Right ventricle myocardium inferior (tissue), 1 donor: ENCODE measurements at regions not wholly inside any gene's neighbourhood (a gene's known extent, or its start where the extent isn't known, plus 50 kb on each side); places are given as distances from the start of the nearest gene placed in this dataset.
"Not testable (repeated sequence)": the region's sequence is repeated elsewhere in the genome, so short reads cannot be mapped to it uniquely, and the experiment has no call there.

Experiments
- ATAC-seq: fragments of 200-7000 bp; cut with Tn5 transposase; one replicate; pipeline ENCODE4 v1.9.1; 2020; ENCODE audit warnings: mild to moderate bottlenecking, moderate library complexity
- DNase-seq: peaks from one replicate; pipeline ENCODE4 v3.0.0; 2021; ENCODE audit errors: missing footprints
- intact Hi-C: fragments of 100-400 bp; cut with DNase I; formaldehyde crosslinking; loops from one replicate; pipeline ENCODE4 v1.11.0; 2022
- donor health status: DM: no; HTN: yes; CAD: no; lungs with severe emphysema.

DNA sequence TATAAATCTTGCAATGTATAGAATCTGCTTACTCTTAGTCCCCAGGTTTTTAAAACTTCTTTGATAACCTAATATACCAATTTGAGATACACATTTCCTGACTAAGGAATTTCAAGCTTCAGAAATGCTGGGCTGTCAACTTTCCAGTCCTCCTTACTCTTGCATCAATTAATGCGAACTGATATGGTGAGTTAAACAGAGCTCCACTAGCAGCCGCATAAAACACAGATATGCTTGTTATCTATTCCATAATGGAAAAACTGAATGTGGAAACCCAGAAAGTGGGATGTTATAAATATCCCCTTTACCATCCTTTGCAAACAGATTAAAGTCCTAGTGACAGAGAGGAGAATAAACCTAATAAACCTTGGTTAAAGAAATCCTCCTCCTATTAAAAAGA, 1913.7 kb downstream of the STIM2 start:
- intact Hi-C loops, result no loop called here
- DNase-seq (no peak), ATAC-seq (no peak)

GRCh38 chr4:28776004-28776403, 1915.4 kb downstream of the STIM2 start:
- DNase-seq, result no peak
- ATAC-seq, result no peak
- intact Hi-C loops, result no loop called here

- ATAC-seq, result no peak
Measured at GRCh38 chr4:28784188-28784587, 1923.5 kb downstream of the STIM2 start.

GRCh38 chr4:28787947-28788346, 1927.3 kb downstream of the STIM2 start:
- DNase-seq, result no peak
- intact Hi-C loops, result no loop called here
- no peak for ATAC-seq

More at GRCh38 chr4:28784188-28784587, 1923.5 kb downstream of the STIM2 start:
- intact Hi-C loops, result no loop called here
- DNase-seq, result no peak

GRCh38 chr4:28788929-28789490, 1928.4 kb downstream of the STIM2 start:
- ATAC-seq, result no peak
- intact Hi-C loops, result no loop called here

GRCh38 chr4:28792917-28793597, 1927.1 kb upstream of the PCDH7 start:
- DNase-seq, result no peak
- intact Hi-C loops, result no loop called here
- ATAC-seq, result peak; percentile 90

More at GRCh38 chr4:28788929-28789490, 1928.4 kb downstream of the STIM2 start:
- no peak for DNase-seq

DNA sequence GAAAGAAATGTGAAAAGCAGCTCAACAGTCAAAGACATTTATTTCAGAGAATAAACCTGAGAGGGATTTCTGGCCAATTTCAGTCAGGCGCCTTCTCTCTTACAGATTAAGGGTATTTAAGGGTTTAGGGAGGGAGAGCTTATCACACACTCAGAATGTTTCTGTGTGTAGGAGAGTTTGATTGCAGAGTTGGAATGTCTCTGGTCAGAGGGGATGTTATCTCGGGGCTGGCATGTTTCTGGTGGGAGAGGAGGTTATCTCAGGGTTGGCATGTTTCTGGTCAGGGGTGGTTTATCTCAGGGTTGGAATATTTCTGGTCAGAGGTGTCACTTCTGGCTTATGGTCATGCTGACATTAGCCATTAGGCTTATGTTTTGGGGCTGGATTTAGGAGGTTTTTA, 1920.5 kb upstream of the PCDH7 start:
- intact Hi-C loops, result no loop called here
- ATAC-seq (peak; percentile 71), DNase-seq (no peak)

DNA sequence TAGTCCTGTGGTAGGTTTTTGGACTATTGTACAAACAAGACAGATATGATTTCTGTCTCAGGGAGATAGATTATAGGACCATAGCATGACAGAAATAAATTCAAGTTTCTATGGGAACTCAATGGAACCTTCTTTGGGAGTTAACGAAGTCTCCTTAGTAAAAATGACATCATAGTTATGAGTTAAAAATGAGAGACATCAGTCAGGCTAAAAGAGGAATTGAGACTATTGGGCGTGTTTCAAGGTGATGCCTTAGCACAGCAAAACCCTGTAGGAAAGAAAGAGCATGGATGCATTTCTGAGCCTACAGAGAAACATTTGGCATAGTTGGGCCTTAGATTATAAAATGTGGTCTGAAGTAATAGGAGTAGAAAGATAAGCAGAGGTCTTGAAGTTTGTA, 1909.1 kb upstream of the PCDH7 start:
- DNase-seq (no peak), ATAC-seq (no peak)
- intact Hi-C loops, result no loop called here

DNA sequence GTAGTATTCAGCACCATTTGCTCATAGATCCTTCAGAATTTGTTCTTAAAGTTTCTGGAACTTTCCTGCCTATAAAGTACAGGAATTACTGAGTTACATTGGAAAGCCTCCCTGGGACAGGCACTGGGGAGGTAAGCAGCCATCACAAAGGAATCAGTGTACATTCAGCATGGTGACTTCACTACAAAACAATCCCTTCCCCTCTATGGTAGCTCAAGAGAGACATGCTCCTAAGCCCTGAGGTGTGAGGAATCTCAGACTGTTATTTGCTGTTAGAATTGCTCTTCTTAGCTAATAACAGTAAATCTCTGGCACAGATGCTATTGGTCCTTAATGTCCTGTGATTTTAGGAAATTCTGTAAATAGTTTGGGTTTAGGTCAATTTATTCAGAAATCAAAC, 1898.0 kb upstream of the PCDH7 start:
- intact Hi-C loops, result no loop called here
- DNase-seq, result no peak
- ATAC-seq, result no peak

DNA sequence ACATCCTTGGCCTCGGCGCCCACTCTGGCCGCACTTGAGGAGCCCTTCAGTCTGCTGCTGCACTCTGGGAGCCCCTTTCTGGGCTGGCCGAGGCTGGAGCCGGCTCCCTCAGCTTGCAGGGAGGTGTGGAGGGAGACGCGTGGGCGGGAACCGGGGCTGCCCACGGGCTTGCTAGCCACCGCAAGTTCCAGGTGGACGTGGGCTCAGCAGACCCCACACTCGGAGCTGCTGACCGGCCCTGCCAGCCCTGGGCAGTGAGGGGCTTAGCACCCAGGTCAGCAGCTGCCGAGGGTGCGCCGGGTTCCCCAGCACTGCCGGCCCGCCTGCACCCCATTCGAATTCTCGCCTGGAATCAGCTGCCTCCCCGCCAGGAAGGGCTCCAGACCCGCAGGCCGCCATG, 1892.3 kb upstream of the PCDH7 start:
- intact Hi-C loops, result no loop called here
- ATAC-seq (no peak), DNase-seq (no peak)

GRCh38 chr4:28831867-28832266, 1888.3 kb upstream of the PCDH7 start:
- no peak for DNase-seq
- ATAC-seq, result no peak
- intact Hi-C loops, result no loop called here

DNA sequence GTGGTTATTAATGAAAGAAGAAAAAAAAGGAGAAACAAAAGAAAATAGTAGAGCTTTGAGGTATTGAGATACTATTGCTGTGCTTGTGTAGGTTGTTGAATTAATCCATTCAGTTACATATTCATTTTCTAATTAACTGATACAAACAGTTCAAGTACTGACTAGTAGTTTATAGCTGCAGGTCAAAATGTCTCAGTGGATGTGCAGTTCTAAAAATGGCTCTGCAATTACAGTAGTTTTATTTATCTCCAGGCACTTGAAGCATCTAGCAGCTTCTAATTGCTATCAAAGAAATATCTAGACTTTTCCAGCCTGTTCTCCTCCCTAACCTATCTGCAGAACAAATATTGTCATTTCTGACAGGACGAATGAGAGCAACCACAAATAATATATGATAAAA, 1887.7 kb upstream of the PCDH7 start:
- intact Hi-C loops, result no loop called here
- ATAC-seq (no peak), DNase-seq (no peak)

- ATAC-seq (no peak), DNase-seq (no peak)
- intact Hi-C loops, result no loop called here
Measured at GRCh38 chr4:28834120-28834519, 1886.0 kb upstream of the PCDH7 start.

DNA sequence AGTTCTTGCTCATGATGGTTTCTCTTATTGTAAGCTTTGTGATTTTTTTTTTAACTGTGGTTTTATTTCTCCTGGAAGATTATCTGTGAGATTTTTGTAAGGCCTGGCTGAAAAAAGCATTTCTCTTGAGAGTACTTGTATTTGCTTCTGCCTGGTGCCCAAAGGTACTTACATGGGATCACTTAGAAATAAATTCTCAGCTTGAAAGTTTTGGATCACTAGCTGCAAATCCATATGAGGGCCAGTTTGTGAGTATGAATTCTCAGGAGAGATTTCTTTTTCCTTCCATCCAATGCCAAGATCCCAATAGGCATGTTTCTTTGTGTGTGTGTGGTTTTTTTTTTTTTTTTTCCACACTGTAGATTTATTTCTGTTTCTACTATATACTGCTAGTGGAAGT, 1884.7 kb upstream of the PCDH7 start:
- intact Hi-C loops, result no loop called here
- no peak for ATAC-seq
- no peak for DNase-seq

DNA sequence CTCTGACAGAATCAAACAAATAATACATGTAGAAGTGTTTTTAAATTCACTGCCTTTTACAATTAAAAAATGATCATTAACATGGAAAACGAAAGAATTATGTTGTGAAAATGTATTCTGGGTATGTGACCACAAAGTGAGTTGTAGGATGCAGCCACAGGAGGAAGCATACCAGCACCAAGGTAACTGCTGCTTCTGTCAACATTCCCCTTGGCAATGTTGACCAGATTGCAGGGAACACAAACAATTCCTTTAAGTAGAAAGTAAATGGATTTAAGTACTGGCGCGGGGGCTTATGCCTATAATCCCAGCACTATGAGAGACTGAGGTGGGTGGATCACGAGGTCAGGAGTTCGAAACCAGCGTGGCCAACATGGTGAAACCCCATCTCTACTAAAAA, 1877.9 kb upstream of the PCDH7 start:
- intact Hi-C loops, result no loop called here

DNA sequence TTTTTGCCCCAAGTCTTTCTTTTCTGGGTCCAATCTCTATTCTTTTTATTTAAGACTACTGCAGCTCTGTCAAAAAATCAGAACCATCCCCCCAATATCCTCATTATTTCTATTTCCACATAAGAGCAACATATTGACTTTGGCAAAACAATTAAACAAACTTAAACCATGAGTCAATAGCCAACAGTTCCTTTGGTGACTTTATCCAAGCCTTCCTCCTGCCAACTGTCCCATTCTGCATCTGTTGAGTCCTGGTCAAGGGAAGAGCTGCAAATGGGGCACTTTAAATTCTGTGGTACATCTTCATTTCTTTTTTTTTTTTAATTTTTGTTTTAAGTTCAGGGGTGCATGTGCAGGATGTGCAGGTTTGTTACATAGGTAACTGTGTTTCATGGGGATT, 1875.0 kb upstream of the PCDH7 start:
- intact Hi-C loops, result no loop called here
- DNase-seq (no peak), ATAC-seq (no peak)

More for the DNA sequence above, 1877.9 kb upstream of the PCDH7 start:
- DNase-seq (no peak), ATAC-seq (no peak)

GRCh38 chr4:28857028-28857427, 1863.1 kb upstream of the PCDH7 start:
- intact Hi-C loops, DNase-seq, ATAC-seq: not testable (repeated sequence)

DNA sequence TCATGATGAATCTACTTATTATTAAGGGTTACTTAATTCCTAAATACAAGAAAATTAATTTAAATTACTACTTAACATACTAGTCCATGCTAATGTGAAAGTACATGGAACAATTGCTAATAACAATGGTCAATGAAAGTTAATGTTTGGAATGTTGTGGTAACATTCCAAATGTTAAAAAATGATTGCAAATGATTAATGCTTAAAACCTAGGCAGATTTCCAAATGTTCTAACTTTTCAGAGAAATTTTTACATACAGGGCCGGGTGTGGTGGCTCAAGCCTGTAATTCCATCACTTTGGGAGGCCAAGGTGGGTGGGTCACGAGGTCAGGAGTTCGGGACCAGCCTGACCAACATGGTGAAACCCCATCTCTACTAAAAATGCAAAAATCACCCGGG, 1851.3 kb upstream of the PCDH7 start:
- intact Hi-C loops, result no loop called here
- ATAC-seq (no peak), DNase-seq (no peak)

DNA sequence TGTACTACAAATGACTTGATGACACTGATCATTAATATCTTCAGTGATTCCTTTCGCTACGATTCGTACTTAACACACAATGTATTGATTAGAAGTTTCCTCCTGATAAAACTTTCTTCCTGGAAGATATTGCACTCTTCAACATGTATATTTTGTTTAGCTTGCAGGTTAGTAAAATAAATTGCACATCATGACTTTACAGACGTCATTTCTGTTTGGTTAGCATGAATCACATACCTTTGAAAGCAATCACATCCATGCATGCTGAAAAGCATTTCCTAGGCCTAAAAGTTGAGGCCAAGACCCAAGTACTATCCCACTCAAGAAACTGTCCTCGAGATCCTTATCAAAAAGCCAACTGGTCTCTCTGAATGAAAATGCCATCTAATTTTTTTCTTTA, 1841.0 kb upstream of the PCDH7 start:
- intact Hi-C loops, result no loop called here
- DNase-seq (no peak), ATAC-seq (no peak)

DNA sequence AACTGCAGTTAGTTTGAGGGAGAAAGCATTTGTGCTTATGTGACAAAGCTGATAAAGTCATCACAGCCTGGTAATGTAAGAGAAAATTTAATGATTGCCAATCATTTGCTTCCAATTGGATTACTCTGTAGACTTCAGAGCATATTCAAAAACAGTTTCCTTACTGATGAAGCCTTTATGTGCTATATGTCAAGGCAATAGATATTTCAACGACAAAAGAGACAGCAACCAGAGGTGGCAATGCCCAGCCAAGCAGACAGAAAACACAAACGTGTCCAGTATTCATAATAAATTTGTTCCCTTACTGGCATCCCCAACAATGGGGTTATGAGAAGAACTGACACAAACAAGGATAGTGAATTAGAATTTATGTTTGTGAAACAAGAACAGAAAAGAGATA, 1840.3 kb upstream of the PCDH7 start:
- intact Hi-C loops, result no loop called here
- no peak for ATAC-seq
- DNase-seq, result no peak

DNA sequence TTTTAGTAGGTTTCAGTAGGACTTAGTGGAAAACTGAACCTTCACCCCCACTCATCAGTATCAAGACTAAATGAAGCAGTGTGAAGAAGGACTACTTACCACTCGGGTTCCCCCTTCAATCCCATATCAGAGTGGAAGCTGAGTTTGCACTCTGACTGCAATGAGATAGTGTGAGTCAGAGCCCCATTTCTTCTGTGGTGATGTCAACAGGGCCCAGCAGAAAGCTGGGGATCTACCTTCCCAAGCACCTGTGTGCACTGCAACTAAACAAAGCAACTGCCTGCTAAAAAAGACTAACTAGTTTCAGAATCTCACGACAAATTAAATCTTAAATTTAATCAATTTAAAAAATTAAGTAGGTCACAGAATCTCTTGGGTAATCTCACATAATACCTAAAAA, 1837.0 kb upstream of the PCDH7 start:
- DNase-seq (no peak), ATAC-seq (no peak)
- intact Hi-C loops, result no loop called here
